Neural cell (in vitro differentiated cells): ENCODE measurements at regions not wholly inside any gene's neighbourhood (a gene's known extent, or its start where the extent isn't known, plus 50 kb on each side); places are given as distances from the start of the nearest gene placed in this dataset.

ENCODE experiments used
- CTCF ChIP-seq: fragments of 450-650 bp; IDR thresholded peaks from 2 replicates; pipeline ENCODE4 v1.5.1; 2014; ENCODE audit warnings: antibody characterized with exemption, mild to moderate bottlenecking, moderate library complexity; ENCODE audit not compliant: poor library complexity, severe bottlenecking
- EP300 ChIP-seq: fragments of 450-650 bp; conservative IDR thresholded peaks from 2 replicates; pipeline ENCODE4 v1.6.1; 2014; ENCODE audit warnings: antibody characterized with exemption, mild to moderate bottlenecking, moderate library complexity; ENCODE audit not compliant: poor library complexity, severe bottlenecking
- POLR2AphosphoS5 ChIP-seq: IDR thresholded peaks from 2 replicates; pipeline ENCODE4 v1.6.1; 2012
- RAD21 ChIP-seq: fragments of 450-650 bp; conservative IDR thresholded peaks from 2 replicates; pipeline ENCODE4 v1.6.1; 2014; ENCODE audit warnings: antibody characterized with exemption, mild to moderate bottlenecking, moderate library complexity
- REST ChIP-seq: IDR thresholded peaks from 2 replicates; pipeline ENCODE4 v1.6.1; 2012; ENCODE audit warnings: borderline replicate concordance

- no peak for TF ChIP-seq CTCF
- no peak for TF ChIP-seq EP300
- no peak for TF ChIP-seq POLR2AphosphoS5
- no peak for TF ChIP-seq RAD21
- no peak for TF ChIP-seq REST
Measured at GRCh38 chr15:53378096-53378800, 381.2 kb downstream of the WDR72 start.
